ENCODE measurements at regions not wholly inside any gene's neighbourhood (a gene's known extent, or its start where the extent isn't known, plus 50 kb on each side); places are given as distances from the start of the nearest gene placed in this dataset.

- TF ChIP-seq EZH2 (IDR thresholded peaks at IDR 0.05; ENCODE audit: insufficient read depth, poor library complexity, severe bottlenecking): no peak
- TF ChIP-seq EZH2phosphoT487 (IDR thresholded peaks at IDR 0.05; ENCODE audit: insufficient read depth, low read depth): no peak
These were observed 151.3 kb upstream of the NT5E start for GRCh38 chr6:85298553-85298952.
